ENCODE measurements at regions not wholly inside any gene's neighbourhood (a gene's known extent, or its start where the extent isn't known, plus 50 kb on each side); places are given as distances from the start of the nearest gene placed in this dataset.

GRCh38 chr6:165060720-165061119 is 248.7 kb downstream of the C6orf118 start:
- TF ChIP-seq, protein P1, sequence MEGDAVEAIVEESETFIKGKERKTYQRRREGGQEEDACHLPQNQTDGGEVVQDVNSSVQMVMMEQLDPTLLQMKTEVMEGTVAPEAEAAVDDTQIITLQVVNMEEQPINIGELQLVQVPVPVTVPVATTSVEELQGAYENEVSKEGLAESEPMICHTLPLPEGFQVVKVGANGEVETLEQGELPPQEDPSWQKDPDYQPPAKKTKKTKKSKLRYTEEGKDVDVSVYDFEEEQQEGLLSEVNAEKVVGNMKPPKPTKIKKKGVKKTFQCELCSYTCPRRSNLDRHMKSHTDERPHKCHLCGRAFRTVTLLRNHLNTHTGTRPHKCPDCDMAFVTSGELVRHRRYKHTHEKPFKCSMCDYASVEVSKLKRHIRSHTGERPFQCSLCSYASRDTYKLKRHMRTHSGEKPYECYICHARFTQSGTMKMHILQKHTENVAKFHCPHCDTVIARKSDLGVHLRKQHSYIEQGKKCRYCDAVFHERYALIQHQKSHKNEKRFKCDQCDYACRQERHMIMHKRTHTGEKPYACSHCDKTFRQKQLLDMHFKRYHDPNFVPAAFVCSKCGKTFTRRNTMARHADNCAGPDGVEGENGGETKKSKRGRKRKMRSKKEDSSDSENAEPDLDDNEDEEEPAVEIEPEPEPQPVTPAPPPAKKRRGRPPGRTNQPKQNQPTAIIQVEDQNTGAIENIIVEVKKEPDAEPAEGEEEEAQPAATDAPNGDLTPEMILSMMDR (IDR thresholded peaks at IDR 0.05; ENCODE audit: low read depth, low read length) = no peak
- TF ChIP-seq EZH2phosphoT487 (IDR thresholded peaks at IDR 0.05; ENCODE audit: low read depth) = no peak
